Endothelial cell of umbilical vein (primary cell): ENCODE measurements at regions not wholly inside any gene's neighbourhood (a gene's known extent, or its start where the extent isn't known, plus 50 kb on each side); places are given as distances from the start of the nearest gene placed in this dataset.

Source experiments
- CTCF ChIP-seq, 2 donors: IDR thresholded peaks; 1 replicate in 1 of 2; 2 replicates in 1 of 2; pipeline ENCODE4 v1.5.1; 2011; ENCODE audit warnings: low read length in 2 of 2, mild to moderate bottlenecking in 2 of 2, moderate library complexity in 2 of 2, control low read depth in 1 of 2, inconsistent platforms in 1 of 2, low read depth in 1 of 2; ENCODE audit not compliant: insufficient read depth in 1 of 2; ENCODE audit errors: extremely low read depth in 1 of 2
- MAX ChIP-seq: IDR thresholded peaks from 2 replicates; pipeline ENCODE4 v1.6.1; 2011; ENCODE audit not compliant: insufficient read depth, insufficient read length
- MYC ChIP-seq: IDR thresholded peaks from one replicate; pipeline ENCODE4 v1.6.1; 2011; ENCODE audit warnings: mild to moderate bottlenecking, low read depth, low read length
- POLR2A ChIP-seq: IDR thresholded peaks from 2 replicates; pipeline ENCODE4 v1.6.1; 2012; ENCODE audit warnings: low read depth, mild to moderate bottlenecking, control low read depth, low read length
- POLR2AphosphoS5 ChIP-seq: IDR thresholded peaks from 2 replicates; pipeline ENCODE4 v1.6.1; 2012; ENCODE audit warnings: low read depth, mild to moderate bottlenecking, control low read depth, low read length, moderate library complexity; ENCODE audit not compliant: insufficient read depth

GRCh38 chr9:22921742-22922141, 475.1 kb downstream of the DMRTA1 start:
- TF ChIP-seq POLR2A (no peak), CTCF (IDR thresholded peaks at IDR 0.05; ENCODE audit: extremely low read depth in 1 of 2, insufficient read depth in 1 of 2, low read depth in 1 of 2, low read length in 2 of 2) (no peak), MAX (no peak), POLR2AphosphoS5 (no peak), MYC (no peak)
